DND-41 (cell line): ENCODE measurements at regions not wholly inside any gene's neighbourhood (a gene's known extent, or its start where the extent isn't known, plus 50 kb on each side); places are given as distances from the start of the nearest gene placed in this dataset.

Experiments
- ATAC-seq: fragments of 200-7000 bp; cut with Tn5 transposase; 3 replicates; pipeline ENCODE4 v1.9.1; 2021; ENCODE audit warnings: low read depth; ENCODE audit not compliant: insufficient read depth
- DNase-seq: peaks from one replicate; pipeline ENCODE4 v3.0.0-alpha.2; 2020
- H2AFZ ChIP-seq: 2 replicates; pipeline ENCODE4 v1.6.0; 2012; ENCODE audit warnings: low read depth, low read length
- H3K27ac ChIP-seq: 2 replicates; pipeline ENCODE4 v1.5.1; 2012; ENCODE audit warnings: low read length, inconsistent platforms
- H3K27me3 ChIP-seq: fragments of 200-600 bp; sonication (generic); 2 replicates; pipeline ENCODE4 v1.6.0; 2012; ENCODE audit warnings: low read length, mild to moderate bottlenecking, inconsistent platforms; ENCODE audit not compliant: insufficient read depth, poor library complexity
- H3K36me3 ChIP-seq: 2 replicates; pipeline ENCODE4 v1.5.1; 2012; ENCODE audit warnings: low read length, inconsistent platforms; ENCODE audit not compliant: insufficient read depth
- H3K4me1 ChIP-seq: 2 replicates; pipeline ENCODE4 v1.5.1; 2012; ENCODE audit warnings: mild to moderate bottlenecking, low read length; ENCODE audit not compliant: insufficient read depth
- H3K4me2 ChIP-seq: 2 replicates; pipeline ENCODE4 v1.6.0; 2012; ENCODE audit warnings: mild to moderate bottlenecking, moderate library complexity, low read length, inconsistent platforms; ENCODE audit not compliant: insufficient read depth
- H3K4me3 ChIP-seq, 2 experiments: fragments of 200-600 bp in 1 of 2; shearing (Covaris generic) in 1 of 2; 2 replicates each; pipeline ENCODE4 v1.5.1; 2012 to 2016; ENCODE audit warnings: inconsistent platforms in 2 of 2, low read length in 2 of 2, mild to moderate bottlenecking in 2 of 2, low read depth in 1 of 2, moderate library complexity in 1 of 2
- H3K79me2 ChIP-seq: 2 replicates; pipeline ENCODE4 v1.6.0; 2012; ENCODE audit warnings: low read length, inconsistent platforms; ENCODE audit not compliant: insufficient read depth
- H3K9ac ChIP-seq: 2 replicates; pipeline ENCODE4 v1.6.0; 2012; ENCODE audit warnings: low read depth, mild to moderate bottlenecking, inconsistent platforms, low read length, moderate library complexity
- H3K9me3 ChIP-seq: 2 replicates; pipeline ENCODE4 v1.5.1; 2012; ENCODE audit warnings: low read length, moderate library complexity, mild to moderate bottlenecking, inconsistent platforms; ENCODE audit not compliant: insufficient read depth, severe bottlenecking
- H4K20me1 ChIP-seq: 2 replicates; pipeline ENCODE4 v1.6.0; 2012; ENCODE audit warnings: low read length; ENCODE audit not compliant: insufficient read depth
- CTCF ChIP-seq: IDR thresholded peaks from 2 replicates; pipeline ENCODE4 v1.5.1; 2012; ENCODE audit warnings: borderline replicate concordance, low read length, moderate library complexity, mild to moderate bottlenecking; ENCODE audit not compliant: poor library complexity, severe bottlenecking; ENCODE audit errors: extremely low read depth
- EZH2 ChIP-seq: IDR thresholded peaks from 3 replicates; pipeline ENCODE4 v1.6.1; 2012; ENCODE audit warnings: borderline replicate concordance, low read depth, mild to moderate bottlenecking, moderate library complexity, low read length, inconsistent platforms; ENCODE audit not compliant: severe bottlenecking

- no peak overlapping the region; the same call in 1 of the 2 replicates for H2AFZ ChIP-seq
These were observed 166.5 kb downstream of the HS3ST3A1 start for GRCh38 chr17:13435230-13435629.

GRCh38 chr17:13429201-13429600 is 172.5 kb downstream of the HS3ST3A1 start:
- Histone ChIP-seq H4K20me1 (no peaks in the 10 kb centered on the region), H2AFZ (no peak overlapping the region), H3K79me2 (no peaks in the 10 kb centered on the region), H3K36me3 (no peaks in the 10 kb centered on the region), H3K4me3 (no peak overlapping the region), H3K27me3 (no peaks in the 10 kb centered on the region), H3K9ac (no peak overlapping the region), H3K27ac (no peak overlapping the region), H3K4me2 (no peak overlapping the region), H3K4me1 (no peaks in the 10 kb centered on the region), H3K9me3 (no peaks in the 10 kb centered on the region)
- DNase-seq (no peak), ATAC-seq (no peak)
- TF ChIP-seq CTCF (no peak), EZH2 (no peak)

More at GRCh38 chr17:13435230-13435629, 166.5 kb downstream of the HS3ST3A1 start:
- Histone ChIP-seq H3K4me1 (no peaks in the 10 kb centered on the region), H3K4me2 (no peak overlapping the region), H3K9me3 (no peaks in the 10 kb centered on the region), H3K36me3 (no peaks in the 10 kb centered on the region), H3K4me3 (no peak overlapping the region), H4K20me1 (no peaks in the 10 kb centered on the region), H3K79me2 (no peaks in the 10 kb centered on the region), H3K27me3 (no peaks in the 10 kb centered on the region), H3K27ac (no peak overlapping the region), H3K9ac (no peak overlapping the region)
- DNase-seq (no peak), ATAC-seq (no peak)
- no peak for TF ChIP-seq EZH2
- no peak for TF ChIP-seq CTCF

GRCh38 chr17:13428611-13429042 is 173.1 kb downstream of the HS3ST3A1 start:
- Histone ChIP-seq H3K4me2 (no peak overlapping the region), H3K9ac (no peak overlapping the region), H3K27ac (no peak overlapping the region), H3K9me3 (no peaks in the 10 kb centered on the region), H3K27me3 (no peaks in the 10 kb centered on the region), H3K4me3 (no peak overlapping the region), H4K20me1 (no peaks in the 10 kb centered on the region), H3K36me3 (no peaks in the 10 kb centered on the region), H3K4me1 (no peaks in the 10 kb centered on the region), H2AFZ (no peak overlapping the region), H3K79me2 (no peaks in the 10 kb centered on the region)
- ATAC-seq = no peak
- DNase-seq = no peak
- TF ChIP-seq EZH2 (no peak), CTCF (no peak)

- Histone ChIP-seq H3K9ac (no peak overlapping the region), H2AFZ (no peak overlapping the region), H3K4me3 (no peak overlapping the region), H4K20me1 (no peaks in the 10 kb centered on the region), H3K9me3 (no peaks in the 10 kb centered on the region), H3K36me3 (no peaks in the 10 kb centered on the region), H3K4me2 (no peak overlapping the region), H3K27ac (no peak overlapping the region), H3K27me3 (no peaks in the 10 kb centered on the region), H3K79me2 (no peaks in the 10 kb centered on the region), H3K4me1 (no peaks in the 10 kb centered on the region)
- no peak for ATAC-seq
- no peak for TF ChIP-seq CTCF
- no peak for TF ChIP-seq EZH2
- no peak for DNase-seq
These were observed 174.7 kb downstream of the HS3ST3A1 start for GRCh38 chr17:13426991-13427390.
